Activated CD8-positive, alpha-beta T cell treated with anti-CD3 and anti-CD28 coated beads for 36 hours (primary cell): ENCODE measurements at regions not wholly inside any gene's neighbourhood (a gene's known extent, or its start where the extent isn't known, plus 50 kb on each side); places are given as distances from the start of the nearest gene placed in this dataset.

Experiments
- ATAC-seq: fragments of 200-7000 bp; cut with Tn5 transposase; one replicate; pipeline ENCODE4 v1.10.0; 2021; ENCODE audit warnings: mild to moderate bottlenecking, moderate library complexity
- CTCF ChIA-PET: fragments of 350-600 bp; sonication (Branson Sonifier 250); formaldehyde crosslinking; loops from one replicate; lab custom pipeline; 2021; ENCODE audit warnings: antibody characterized with exemption; lab: Charles Lee
- POLR2A ChIA-PET: fragments of 350-600 bp; sonication (Branson Sonifier 250); formaldehyde crosslinking; loops from one replicate; lab custom pipeline; 2021; ENCODE audit warnings: antibody characterized with exemption; lab: Charles Lee
- DNase-seq: peaks from one replicate; pipeline ENCODE4 v3.0.0-alpha.2; 2020
- H3K27ac Mint-ChIP-seq: one replicate; pipeline ENCODE4 v1.8.0; 2021; ENCODE audit warnings: mild to moderate bottlenecking, mixed read lengths
- H3K27me3 Mint-ChIP-seq: one replicate; pipeline ENCODE4 v1.8.0; 2021; ENCODE audit warnings: mixed read lengths
- H3K36me3 Mint-ChIP-seq: one replicate; pipeline ENCODE4 v1.8.0; 2021; ENCODE audit warnings: low read depth, mixed read lengths
- H3K4me1 Mint-ChIP-seq: one replicate; pipeline ENCODE4 v1.8.0; 2021; ENCODE audit warnings: low read depth, mixed read lengths
- H3K4me3 Mint-ChIP-seq: one replicate; pipeline ENCODE4 v1.8.0; 2021; ENCODE audit warnings: mild to moderate bottlenecking, moderate library complexity, mixed read lengths
- H3K9me3 Mint-ChIP-seq: one replicate; pipeline ENCODE4 v1.8.0; 2021; ENCODE audit warnings: mixed read lengths
- CTCF ChIP-seq: fragments of 200-600 bp; IDR thresholded peaks from one replicate; pipeline ENCODE4 v1.8.0; 2022; ENCODE audit warnings: antibody characterized with exemption, mild to moderate bottlenecking
- intact Hi-C: fragments of 100-400 bp; cut with micrococcal nuclease; formaldehyde crosslinking; loops from one replicate; pipeline ENCODE4 v1.10.0; 2022

- intact Hi-C loops, result no loop called here
- no peaks in the 10 kb centered on the region for H3K4me1 Mint-ChIP-seq
- DNase-seq, result no peak
These were observed 59.6 kb upstream of the SEMA3E start for GRCh38 chr7:83708531-83708930.

DNA sequence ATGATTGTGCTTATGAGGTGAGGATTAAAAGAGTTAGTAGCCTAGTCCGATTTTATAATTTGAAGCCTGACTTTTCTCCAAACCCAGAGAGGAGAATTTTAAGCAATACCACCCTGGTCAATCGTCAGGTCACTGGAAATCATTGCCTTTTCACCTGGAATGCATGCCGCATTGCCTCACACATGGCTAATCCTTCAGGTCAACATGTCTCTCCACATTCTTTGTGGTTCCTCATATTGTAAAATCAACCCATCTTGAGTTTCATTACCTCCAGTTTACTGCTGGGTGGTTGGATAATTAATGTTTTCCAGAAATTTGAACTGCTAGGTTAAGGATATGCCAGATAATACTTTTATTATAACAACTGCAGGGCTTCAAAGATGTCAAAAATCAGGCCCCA is 55.6 kb upstream of the SEMA3E start:
- H3K9me3 Mint-ChIP-seq, result peaks cover 3% of the 10 kb centered on the region
- ATAC-seq, result no peak
- no peak overlapping the region for H3K4me3 Mint-ChIP-seq
- no peak for TF ChIP-seq CTCF
- no peak overlapping the region for H3K27ac Mint-ChIP-seq
- H3K27me3 Mint-ChIP-seq, result no peaks in the 10 kb centered on the region
- no peaks in the 10 kb centered on the region for H3K4me1 Mint-ChIP-seq
- ChIA-PET CTCF (no interaction called here), POLR2A (no interaction called here)
- H3K36me3 Mint-ChIP-seq, result no peaks in the 10 kb centered on the region
- intact Hi-C loops, result no loop called here
- DNase-seq, result no peak

More at GRCh38 chr7:83708531-83708930, 59.6 kb upstream of the SEMA3E start:
- Mint-ChIP-seq H3K36me3 (no peaks in the 10 kb centered on the region), H3K9me3 (peaks cover 3% of the 10 kb centered on the region), H3K27me3 (no peaks in the 10 kb centered on the region), H3K4me3 (no peak overlapping the region), H3K27ac (no peak overlapping the region)
- ChIA-PET POLR2A (no interaction called here), CTCF (no interaction called here)
- no peak for TF ChIP-seq CTCF
- ATAC-seq, result no peak

GRCh38 chr7:83702446-83702845 is 53.5 kb upstream of the SEMA3E start:
- ATAC-seq, result no peak
- Mint-ChIP-seq H3K4me1 (no peaks in the 10 kb centered on the region), H3K27ac (no peak overlapping the region), H3K36me3 (no peaks in the 10 kb centered on the region), H3K4me3 (no peak overlapping the region), H3K27me3 (no peaks in the 10 kb centered on the region), H3K9me3 (no peaks in the 10 kb centered on the region)
- no peak for DNase-seq
- intact Hi-C loops, result no loop called here
- CTCF ChIA-PET, result no interaction called here
- TF ChIP-seq CTCF, result no peak
- POLR2A ChIA-PET, result no interaction called here

GRCh38 chr7:83701736-83702135 is 52.8 kb upstream of the SEMA3E start:
- H3K4me1 Mint-ChIP-seq, result no peaks in the 10 kb centered on the region
- H3K27me3 Mint-ChIP-seq, result no peaks in the 10 kb centered on the region
- no peak for TF ChIP-seq CTCF
- DNase-seq (no peak), ATAC-seq (no peak)
- no peak overlapping the region for H3K27ac Mint-ChIP-seq
- ChIA-PET CTCF (no interaction called here), POLR2A (no interaction called here)
- intact Hi-C loops, result no loop called here
- H3K9me3 Mint-ChIP-seq, result no peaks in the 10 kb centered on the region
- H3K4me3 Mint-ChIP-seq, result no peak overlapping the region
- no peaks in the 10 kb centered on the region for H3K36me3 Mint-ChIP-seq
